GM10266 (cell line): ENCODE measurements at regions not wholly inside any gene's neighbourhood (a gene's known extent, or its start where the extent isn't known, plus 50 kb on each side); places are given as distances from the start of the nearest gene placed in this dataset.

ENCODE experiments used
- DNase-seq: peaks from one replicate; pipeline ENCODE4 v3.0.0; 2012; ENCODE audit errors: extremely low spot score
- CTCF ChIP-seq: IDR thresholded peaks from 2 replicates; pipeline ENCODE4 v1.5.1; 2012; ENCODE audit warnings: mild to moderate bottlenecking, low read depth; ENCODE audit not compliant: control insufficient read depth, insufficient read depth; ENCODE audit errors: missing control alignments

- no peak for TF ChIP-seq CTCF
- no peak for DNase-seq
Measured at GRCh38 chr12:60419986-60420385, 824.2 kb downstream of the SLC16A7 start.

GRCh38 chr12:60421741-60422140 lies 825.9 kb downstream of the SLC16A7 start:
- no peak for DNase-seq
- TF ChIP-seq CTCF: no peak

GRCh38 chr12:60437297-60437696 lies 841.5 kb downstream of the SLC16A7 start:
- TF ChIP-seq CTCF: no peak

GRCh38 chr12:60441577-60441976 lies 845.7 kb downstream of the SLC16A7 start:
- no peak for DNase-seq

More at GRCh38 chr12:60437297-60437696, 841.5 kb downstream of the SLC16A7 start:
- no peak for DNase-seq

GRCh38 chr12:60451457-60451856 lies 855.6 kb downstream of the SLC16A7 start:
- no peak for TF ChIP-seq CTCF
- no peak for DNase-seq

More at GRCh38 chr12:60441577-60441976, 845.7 kb downstream of the SLC16A7 start:
- TF ChIP-seq CTCF: no peak

- no peak for TF ChIP-seq CTCF
- no peak for DNase-seq
Measured at GRCh38 chr12:60465060-60465459, 869.2 kb downstream of the SLC16A7 start.

GRCh38 chr12:60468546-60468945 lies 872.7 kb downstream of the SLC16A7 start:
- no peak for DNase-seq
- TF ChIP-seq CTCF: no peak
